Natural killer cell (primary cell): ENCODE measurements at regions not wholly inside any gene's neighbourhood (a gene's known extent, or its start where the extent isn't known, plus 50 kb on each side); places are given as distances from the start of the nearest gene placed in this dataset.
"Not testable (repeated sequence)": the region's sequence is repeated elsewhere in the genome, so short reads cannot be mapped to it uniquely, and the experiment has no call there.

Experiments
- ATAC-seq, 3 donors: fragments of 150-1000 bp in 2 of 3; fragments of 200-7000 bp in 1 of 3; cut with Tn5 transposase; 1 replicate in 1 of 3; 2 replicates in 2 of 3; pipeline ENCODE4 v1.10.0; 2021; ENCODE audit warnings: mild to moderate bottlenecking in 2 of 3, moderate library complexity in 2 of 3
- DNase-seq, 2 donors: peaks; one replicate each; pipeline versions ENCODE4 v3.0.0 to v3.0.0-alpha.2; 2013 to 2021; ENCODE audit warnings: mixed read lengths in 1 of 2
- H3K27ac ChIP-seq: one replicate; pipeline ENCODE4 v1.5.1; 2013; ENCODE audit warnings: mild to moderate bottlenecking, low read length
- H3K27me3 ChIP-seq: one replicate; pipeline ENCODE4 v1.6.1; 2013; ENCODE audit warnings: low read length; ENCODE audit not compliant: control insufficient read depth, insufficient read depth
- H3K36me3 ChIP-seq: one replicate; pipeline ENCODE4 v1.6.1; 2013; ENCODE audit warnings: low read length; ENCODE audit not compliant: control insufficient read depth, insufficient read depth
- H3K4me1 ChIP-seq: one replicate; pipeline ENCODE4 v1.6.1; 2013; ENCODE audit warnings: low read length; ENCODE audit not compliant: control insufficient read depth, insufficient read depth
- H3K4me3 ChIP-seq: one replicate; pipeline ENCODE4 v1.5.1; 2013; ENCODE audit warnings: low read length
- H3K9me3 ChIP-seq: one replicate; pipeline ENCODE4 v1.6.1; 2013; ENCODE audit warnings: low read length; ENCODE audit not compliant: control insufficient read depth, insufficient read depth
- H3K27ac Mint-ChIP-seq, 2 donors: one replicate each; pipeline ENCODE4 v1.8.0; 2022; ENCODE audit warnings: mild to moderate bottlenecking in 2 of 2, mixed read lengths in 2 of 2, moderate library complexity in 1 of 2
- H3K27me3 Mint-ChIP-seq, 2 donors: one replicate each; pipeline ENCODE4 v1.8.0; 2022; ENCODE audit warnings: low read depth in 2 of 2, mixed read lengths in 2 of 2
- H3K36me3 Mint-ChIP-seq: one replicate; pipeline ENCODE4 v1.8.0; 2022; ENCODE audit warnings: mixed read lengths
- H3K4me1 Mint-ChIP-seq, 2 donors: one replicate each; pipeline ENCODE4 v1.8.0; 2022; ENCODE audit warnings: mixed read lengths in 2 of 2
- H3K4me3 Mint-ChIP-seq: one replicate; pipeline ENCODE4 v1.8.0; 2022; ENCODE audit warnings: mild to moderate bottlenecking, moderate library complexity, mixed read lengths
- H3K9me3 Mint-ChIP-seq, 2 donors: one replicate each; pipeline ENCODE4 v1.8.0; 2022; ENCODE audit warnings: mixed read lengths in 2 of 2
- WGBS: methylation state at CpG from one replicate; pipeline ENCODE4 v1.1.7; 2013; ENCODE audit warnings: missing lambda C conversion rate; ENCODE audit not compliant: insufficient coverage; 5-methylcytosine and 5-hydroxymethylcytosine counted together
- intact Hi-C: fragments of 100-400 bp; cut with micrococcal nuclease; formaldehyde crosslinking; loops from one replicate; pipeline ENCODE4 v1.14.2; 2022
- TF ChIP-seq, protein P1 (sequence below): fragments of 200-600 bp; IDR thresholded peaks from one replicate; pipeline ENCODE4 v1.8.0; 2022; ENCODE audit warnings: antibody characterized with exemption

GRCh38 chr7:63887031-63887430, 111.6 kb upstream of the ZNF722 start:
- 83% methylated on average over 5 of the region's 5 CpGs for WGBS

DNA sequence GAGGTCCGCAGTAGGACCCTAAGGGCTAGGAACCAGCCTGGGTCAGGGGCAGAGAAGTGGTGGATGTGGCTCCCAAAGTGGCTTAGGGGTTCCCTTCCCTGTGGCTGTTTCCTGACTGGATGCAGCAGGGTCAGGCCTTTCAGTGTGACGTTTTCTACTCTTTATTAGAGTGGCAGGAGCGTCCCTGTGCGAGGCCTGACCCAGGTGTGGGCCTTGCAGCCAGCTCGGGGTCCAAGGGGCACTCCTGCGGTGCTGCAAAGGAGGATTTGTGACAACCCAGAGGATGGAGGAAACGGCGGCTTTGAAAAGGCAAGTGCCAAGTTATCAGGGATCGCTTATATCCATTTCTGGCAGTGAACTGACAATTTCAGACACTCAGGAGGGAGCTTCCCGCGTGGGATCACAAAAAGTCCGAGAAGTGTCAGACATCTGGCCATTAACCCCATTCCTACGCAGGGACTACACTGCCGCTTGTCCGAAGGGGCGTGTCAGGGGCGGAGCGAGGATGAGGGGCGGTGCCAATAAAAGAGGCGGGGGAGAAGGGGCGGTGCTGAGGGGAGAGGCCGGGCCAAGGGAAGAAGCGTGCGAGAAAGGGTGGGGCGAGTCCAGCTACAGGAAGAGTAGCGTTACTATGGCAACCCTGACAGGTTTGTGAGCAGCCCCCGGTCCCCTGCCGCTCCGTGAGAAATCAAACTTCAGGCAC, 98.8 kb upstream of the ZNF722 start:
- Mint-ChIP-seq H3K9me3 (peaks cover 0 to 3% of the 10 kb centered on the region in 2 donors), H3K27ac (peak overlapping the region; percentile 84 to 87)
- 21% methylated on average over 29 of the region's 29 CpGs for WGBS

More at GRCh38 chr7:63887031-63887430, 111.6 kb upstream of the ZNF722 start:
- peaks cover 52% of the 10 kb centered on the region for H3K9me3 ChIP-seq
- Mint-ChIP-seq H3K4me3 (no peak overlapping the region), H3K27ac (no peak overlapping the region), H3K27me3 (no peaks in the 10 kb centered on the region), H3K9me3 (peaks cover 2 to 3% of the 10 kb centered on the region in 2 donors), H3K4me1 (no peaks in the 10 kb centered on the region), H3K36me3 (peaks cover under 1% of the 10 kb centered on the region)
- H3K4me3 ChIP-seq = no peak overlapping the region
- DNase-seq = no peak
- H3K4me1 ChIP-seq = no peaks in the 10 kb centered on the region
- TF ChIP-seq, protein P1, sequence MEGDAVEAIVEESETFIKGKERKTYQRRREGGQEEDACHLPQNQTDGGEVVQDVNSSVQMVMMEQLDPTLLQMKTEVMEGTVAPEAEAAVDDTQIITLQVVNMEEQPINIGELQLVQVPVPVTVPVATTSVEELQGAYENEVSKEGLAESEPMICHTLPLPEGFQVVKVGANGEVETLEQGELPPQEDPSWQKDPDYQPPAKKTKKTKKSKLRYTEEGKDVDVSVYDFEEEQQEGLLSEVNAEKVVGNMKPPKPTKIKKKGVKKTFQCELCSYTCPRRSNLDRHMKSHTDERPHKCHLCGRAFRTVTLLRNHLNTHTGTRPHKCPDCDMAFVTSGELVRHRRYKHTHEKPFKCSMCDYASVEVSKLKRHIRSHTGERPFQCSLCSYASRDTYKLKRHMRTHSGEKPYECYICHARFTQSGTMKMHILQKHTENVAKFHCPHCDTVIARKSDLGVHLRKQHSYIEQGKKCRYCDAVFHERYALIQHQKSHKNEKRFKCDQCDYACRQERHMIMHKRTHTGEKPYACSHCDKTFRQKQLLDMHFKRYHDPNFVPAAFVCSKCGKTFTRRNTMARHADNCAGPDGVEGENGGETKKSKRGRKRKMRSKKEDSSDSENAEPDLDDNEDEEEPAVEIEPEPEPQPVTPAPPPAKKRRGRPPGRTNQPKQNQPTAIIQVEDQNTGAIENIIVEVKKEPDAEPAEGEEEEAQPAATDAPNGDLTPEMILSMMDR = no peak
- ATAC-seq = no peak
- H3K36me3 ChIP-seq = no peaks in the 10 kb centered on the region
- intact Hi-C loops = no loop called here
- no peaks in the 10 kb centered on the region for H3K27me3 ChIP-seq
- no peak overlapping the region for H3K27ac ChIP-seq

DNA sequence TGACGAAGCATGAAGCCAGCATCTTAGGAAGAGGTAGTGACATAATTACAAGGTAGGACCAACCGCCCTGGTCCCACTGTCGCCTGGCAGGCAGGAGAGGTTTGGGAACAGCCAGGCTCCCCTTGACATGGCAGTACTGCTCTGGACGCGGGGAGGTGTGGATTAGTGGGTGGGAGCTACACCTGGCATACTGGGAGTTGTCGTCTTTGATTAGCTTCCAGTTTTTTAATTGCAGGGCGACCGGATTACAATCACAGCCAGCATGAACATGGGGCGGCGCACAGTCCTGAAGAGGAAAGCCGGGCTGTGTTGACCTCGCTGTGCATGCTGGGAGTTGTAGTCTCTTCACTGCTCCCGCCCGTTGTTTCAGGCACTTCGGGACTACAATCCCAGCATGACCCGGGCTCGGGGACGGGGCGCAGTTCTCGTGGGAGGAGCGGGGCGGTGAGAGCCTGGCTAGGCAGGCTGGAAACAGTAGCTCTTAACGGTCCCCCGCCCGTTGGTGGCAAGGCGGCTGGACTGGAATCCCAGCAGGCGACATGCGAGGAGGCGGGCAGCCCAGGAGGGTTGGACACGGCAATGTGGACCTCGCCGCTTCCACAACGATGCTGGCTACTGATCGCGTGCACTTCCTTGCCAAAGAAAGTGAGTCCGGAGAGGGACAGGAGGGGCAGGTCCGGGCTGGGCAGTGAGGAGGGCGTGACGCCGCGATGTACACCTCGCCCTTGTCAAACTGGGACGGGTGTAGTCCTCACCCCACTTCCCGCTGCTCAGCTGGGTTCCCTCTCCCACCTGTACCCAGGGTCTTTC, 98.0 kb upstream of the ZNF722 start:
- TF ChIP-seq, protein P1 = no peak
- DNase-seq = peak; percentile 86 to 93
- Histone ChIP-seq H3K9me3 (peaks cover 11% of the 10 kb centered on the region), H3K27me3 (no peaks in the 10 kb centered on the region), H3K36me3 (no peaks in the 10 kb centered on the region), H3K4me1 (peaks cover 19% of the 10 kb centered on the region), H3K4me3 (peak overlapping the region; percentile 82), H3K27ac (peak overlapping the region; percentile 81)
- Mint-ChIP-seq H3K36me3 (peaks cover 8% of the 10 kb centered on the region), H3K27me3 (no peaks in the 10 kb centered on the region), H3K4me3 (peak overlapping the region; percentile 95), H3K9me3 (peaks cover 0 to 3% of the 10 kb centered on the region in 2 donors), H3K27ac (peak overlapping the region; percentile 84 to 87), H3K4me1 (peaks cover 0 to 27% of the 10 kb centered on the region in 2 donors)
- 9% methylated on average over 44 of the region's 44 CpGs for WGBS
- ATAC-seq = peak; percentile 46 to 96 (median 93)
- intact Hi-C loops = loop anchor here (1.0 kb wide), 3 partner anchors 26 to 1003 kb away; partner anchors contain the start of genes ZNF273 and ZNF736

More for the DNA sequence above, 98.8 kb upstream of the ZNF722 start:
- peaks cover 8% of the 10 kb centered on the region for H3K36me3 Mint-ChIP-seq
- Histone ChIP-seq H3K9me3 (peaks cover 11% of the 10 kb centered on the region), H3K36me3 (no peaks in the 10 kb centered on the region), H3K27ac (peak overlapping the region; percentile 81), H3K27me3 (no peaks in the 10 kb centered on the region), H3K4me1 (peaks cover 19% of the 10 kb centered on the region), H3K4me3 (peak overlapping the region; percentile 82)
- TF ChIP-seq, protein P1 = no peak
- intact Hi-C loops = loop anchor here (1.0 kb wide), 3 partner anchors 26 to 1003 kb away; partner anchors contain the start of genes ZNF273 and ZNF736
- ATAC-seq = peak in 2 of 3 donors; percentile 78 to 81
- peak; percentile 84 to 88 for DNase-seq
- H3K4me1 Mint-ChIP-seq = peaks cover 0 to 27% of the 10 kb centered on the region in 2 donors
- no peaks in the 10 kb centered on the region for H3K27me3 Mint-ChIP-seq
- peak overlapping the region; percentile 95 for H3K4me3 Mint-ChIP-seq

DNA sequence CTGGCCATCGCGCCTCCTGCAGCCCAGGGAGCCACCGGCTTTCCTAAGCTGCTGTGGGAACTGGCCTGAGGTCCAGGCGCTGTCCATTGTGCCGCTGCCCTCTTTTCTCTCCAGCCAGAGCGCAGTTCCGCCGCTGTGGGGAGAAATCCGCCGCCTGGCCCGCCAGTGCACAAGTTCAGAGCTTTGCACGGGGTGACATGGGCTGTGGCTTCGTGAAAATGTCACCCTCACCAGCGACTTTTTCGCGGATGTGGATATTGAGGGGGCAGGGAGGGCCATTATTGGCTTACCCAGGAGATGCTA, 97.5 kb upstream of the ZNF722 start:
- Mint-ChIP-seq H3K4me1 (peaks cover 2 to 29% of the 10 kb centered on the region in 2 donors), H3K36me3 (peaks cover 11% of the 10 kb centered on the region), H3K27ac (peak overlapping the region; percentile 84 to 87), H3K4me3 (peak overlapping the region; percentile 95)
- Histone ChIP-seq H3K4me3 (peak overlapping the region; percentile 82), H3K27ac (peak overlapping the region; percentile 81), H3K9me3 (peaks cover 11% of the 10 kb centered on the region), H3K4me1 (peaks cover 19% of the 10 kb centered on the region)
- WGBS = 10% methylated on average over 16 of the region's 16 CpGs
- ATAC-seq, H3K9me3 Mint-ChIP-seq, H3K36me3 ChIP-seq, H3K27me3 Mint-ChIP-seq, intact Hi-C loops, H3K27me3 ChIP-seq: not testable (repeated sequence)
- peak; percentile 14 to 19 for DNase-seq
